NT2/D1 (cell line): ENCODE measurements at regions not wholly inside any gene's neighbourhood (a gene's known extent, or its start where the extent isn't known, plus 50 kb on each side); places are given as distances from the start of the nearest gene placed in this dataset.

ENCODE experiments used
- SUZ12 ChIP-seq: IDR thresholded peaks from 2 replicates; pipeline ENCODE4 v1.6.1; 2011; ENCODE audit not compliant: insufficient read length, insufficient read depth; ENCODE audit errors: extremely low read depth
- YY1 ChIP-seq: IDR thresholded peaks from 2 replicates; pipeline ENCODE4 v1.6.1; 2011; ENCODE audit not compliant: insufficient read length, insufficient read depth
- ZNF274 ChIP-seq: IDR thresholded peaks from 2 replicates; pipeline ENCODE4 v1.6.1; 2011; ENCODE audit warnings: mild to moderate bottlenecking, low read depth, low read length

DNA sequence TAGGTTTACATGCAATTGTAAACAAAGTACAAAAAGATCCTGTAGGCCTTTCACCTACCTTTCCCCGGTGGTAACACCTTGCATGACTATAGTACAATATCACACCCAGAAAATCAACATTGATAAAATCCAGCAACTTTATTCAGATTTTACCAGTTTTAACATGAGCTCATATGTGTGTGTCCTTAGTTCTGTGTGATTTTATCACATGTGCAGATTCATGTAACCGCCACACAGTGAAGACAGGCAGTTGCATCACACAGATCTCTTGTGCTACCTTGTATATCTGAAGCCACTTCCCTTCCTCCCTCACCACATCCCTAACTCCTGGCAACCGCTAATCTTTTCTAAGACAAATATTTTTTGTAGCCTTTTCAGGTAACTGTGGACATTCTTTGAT is 183.5 kb upstream of the C2CD4B start:
- TF ChIP-seq YY1: no peak
- no peak for TF ChIP-seq SUZ12
- no peak for TF ChIP-seq ZNF274
